ENCODE measurements at regions not wholly inside any gene's neighbourhood (a gene's known extent, or its start where the extent isn't known, plus 50 kb on each side); places are given as distances from the start of the nearest gene placed in this dataset.

DNA sequence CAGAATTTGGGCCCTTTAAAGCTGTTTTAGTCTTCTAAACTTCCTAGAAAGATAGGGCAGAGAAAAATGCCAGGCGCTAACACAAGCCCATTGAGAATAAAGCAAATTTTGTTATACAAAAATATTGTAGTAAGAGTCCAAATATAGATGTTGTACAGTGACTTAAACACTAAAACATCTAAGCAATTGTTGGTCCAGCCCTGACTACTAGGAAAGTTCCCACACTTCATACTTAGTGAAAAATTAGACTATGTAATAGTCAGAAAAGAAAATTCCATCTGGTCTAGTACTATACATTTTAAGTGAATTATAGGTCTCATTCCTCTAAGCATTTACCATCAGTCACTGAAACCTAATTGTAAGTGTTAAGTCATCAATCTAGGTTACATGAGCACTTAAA is 1518.3 kb upstream of the SLC10A2 start:
- POLR2A ChIA-PET: no interaction called here
- H3K9me3 ChIP-seq (ENCODE audit: control insufficient read depth, insufficient read depth, low read depth, low read length): no peaks in the 10 kb centered on the region
- CTCF ChIA-PET: no interaction called here

DNA sequence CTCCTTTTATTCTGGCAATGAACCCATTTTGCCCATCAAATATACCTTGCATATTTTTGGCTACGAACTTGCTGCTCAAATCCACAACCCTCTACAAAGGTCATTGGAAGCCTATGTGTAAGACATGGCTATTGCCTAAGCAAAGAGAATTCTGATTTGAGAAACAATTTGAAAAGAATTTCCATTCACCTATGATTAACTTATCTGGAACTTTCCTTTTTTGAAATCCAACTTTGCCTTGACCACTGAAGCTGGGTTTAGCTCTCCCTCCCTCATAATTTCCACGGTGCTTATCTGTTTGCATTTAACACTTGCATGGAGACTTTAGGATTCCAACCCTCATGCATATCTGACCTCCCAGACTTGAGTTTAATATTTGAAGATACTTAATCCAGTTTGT is 1514.7 kb upstream of the SLC10A2 start:
- no peaks in the 10 kb centered on the region for H3K36me3 ChIP-seq (ENCODE audit: control insufficient read depth in 2 of 2, insufficient read depth in 1 of 2, low read length in 2 of 2)
- H3K9me3 ChIP-seq (ENCODE audit: control insufficient read depth, insufficient read depth, low read depth, low read length): no peaks in the 10 kb centered on the region
- H3K4me1 ChIP-seq (ENCODE audit: control insufficient read depth, insufficient read depth, low read length): peaks cover 6% of the 10 kb centered on the region; the same call in 1 of the 2 replicates
- ChIA-PET CTCF (no interaction called here), POLR2A (no interaction called here)
- no peak overlapping the region for H3K4me3 ChIP-seq (ENCODE audit: low read depth, low read length)
- no peak for TF ChIP-seq WT1 (tag by site-specific recombination; IDR thresholded peaks at IDR 0.05)
- no peak for TF ChIP-seq ZNF175 (tag by site-specific recombination; IDR thresholded peaks at IDR 0.05)
- TF ChIP-seq, protein P1, sequence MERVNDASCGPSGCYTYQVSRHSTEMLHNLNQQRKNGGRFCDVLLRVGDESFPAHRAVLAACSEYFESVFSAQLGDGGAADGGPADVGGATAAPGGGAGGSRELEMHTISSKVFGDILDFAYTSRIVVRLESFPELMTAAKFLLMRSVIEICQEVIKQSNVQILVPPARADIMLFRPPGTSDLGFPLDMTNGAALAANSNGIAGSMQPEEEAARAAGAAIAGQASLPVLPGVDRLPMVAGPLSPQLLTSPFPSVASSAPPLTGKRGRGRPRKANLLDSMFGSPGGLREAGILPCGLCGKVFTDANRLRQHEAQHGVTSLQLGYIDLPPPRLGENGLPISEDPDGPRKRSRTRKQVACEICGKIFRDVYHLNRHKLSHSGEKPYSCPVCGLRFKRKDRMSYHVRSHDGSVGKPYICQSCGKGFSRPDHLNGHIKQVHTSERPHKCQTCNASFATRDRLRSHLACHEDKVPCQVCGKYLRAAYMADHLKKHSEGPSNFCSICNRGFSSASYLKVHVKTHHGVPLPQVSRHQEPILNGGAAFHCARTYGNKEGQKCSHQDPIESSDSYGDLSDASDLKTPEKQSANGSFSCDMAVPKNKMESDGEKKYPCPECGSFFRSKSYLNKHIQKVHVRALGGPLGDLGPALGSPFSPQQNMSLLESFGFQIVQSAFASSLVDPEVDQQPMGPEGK (tag by site-specific recombination; IDR thresholded peaks at IDR 0.05): no peak
- H3K27ac ChIP-seq (ENCODE audit: extremely low read depth, low read depth, low read length): no peak overlapping the region

More for the DNA sequence above, 1518.3 kb upstream of the SLC10A2 start:
- H3K4me3 ChIP-seq (ENCODE audit: low read depth, low read length): no peak overlapping the region
- TF ChIP-seq YY1 (tag by site-specific recombination; IDR thresholded peaks at IDR 0.05): no peak
- TF ChIP-seq MEIS1 (CRISPR knock-in tag; IDR thresholded peaks at IDR 0.05; ENCODE audit: borderline replicate concordance): no peak
- TF ChIP-seq ZIC2 (tag by site-specific recombination; IDR thresholded peaks at IDR 0.05): no peak
- TF ChIP-seq ZSCAN23 (tag by site-specific recombination; IDR thresholded peaks at IDR 0.05): no peak
- TF ChIP-seq, protein P2, sequence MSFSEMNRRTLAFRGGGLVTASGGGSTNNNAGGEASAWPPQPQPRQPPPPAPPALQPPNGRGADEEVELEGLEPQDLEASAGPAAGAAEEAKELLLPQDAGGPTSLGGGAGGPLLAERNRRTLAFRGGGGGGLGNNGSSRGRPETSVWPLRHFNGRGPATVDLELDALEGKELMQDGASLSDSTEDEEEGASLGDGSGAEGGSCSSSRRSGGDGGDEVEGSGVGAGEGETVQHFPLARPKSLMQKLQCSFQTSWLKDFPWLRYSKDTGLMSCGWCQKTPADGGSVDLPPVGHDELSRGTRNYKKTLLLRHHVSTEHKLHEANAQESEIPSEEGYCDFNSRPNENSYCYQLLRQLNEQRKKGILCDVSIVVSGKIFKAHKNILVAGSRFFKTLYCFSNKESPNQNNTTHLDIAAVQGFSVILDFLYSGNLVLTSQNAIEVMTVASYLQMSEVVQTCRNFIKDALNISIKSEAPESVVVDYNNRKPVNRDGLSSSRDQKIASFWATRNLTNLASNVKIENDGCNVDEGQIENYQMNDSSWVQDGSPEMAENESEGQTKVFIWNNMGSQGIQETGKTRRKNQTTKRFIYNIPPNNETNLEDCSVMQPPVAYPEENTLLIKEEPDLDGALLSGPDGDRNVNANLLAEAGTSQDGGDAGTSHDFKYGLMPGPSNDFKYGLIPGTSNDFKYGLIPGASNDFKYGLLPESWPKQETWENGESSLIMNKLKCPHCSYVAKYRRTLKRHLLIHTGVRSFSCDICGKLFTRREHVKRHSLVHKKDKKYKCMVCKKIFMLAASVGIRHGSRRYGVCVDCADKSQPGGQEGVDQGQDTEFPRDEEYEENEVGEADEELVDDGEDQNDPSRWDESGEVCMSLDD (tag by site-specific recombination; IDR thresholded peaks at IDR 0.05): no peak
- no peak for TF ChIP-seq ZNF121 (tag by site-specific recombination; IDR thresholded peaks at IDR 0.05)
- TF ChIP-seq ZNF837 (tag by site-specific recombination; IDR thresholded peaks at IDR 0.05): no peak
- peaks cover 6% of the 10 kb centered on the region; the same call in 1 of the 2 replicates for H3K4me1 ChIP-seq (ENCODE audit: control insufficient read depth, insufficient read depth, low read length)
- no peaks in the 10 kb centered on the region for H3K36me3 ChIP-seq (ENCODE audit: control insufficient read depth in 2 of 2, insufficient read depth in 1 of 2, low read length in 2 of 2)
- no peak overlapping the region for H3K27ac ChIP-seq (ENCODE audit: extremely low read depth, low read depth, low read length)

DNA sequence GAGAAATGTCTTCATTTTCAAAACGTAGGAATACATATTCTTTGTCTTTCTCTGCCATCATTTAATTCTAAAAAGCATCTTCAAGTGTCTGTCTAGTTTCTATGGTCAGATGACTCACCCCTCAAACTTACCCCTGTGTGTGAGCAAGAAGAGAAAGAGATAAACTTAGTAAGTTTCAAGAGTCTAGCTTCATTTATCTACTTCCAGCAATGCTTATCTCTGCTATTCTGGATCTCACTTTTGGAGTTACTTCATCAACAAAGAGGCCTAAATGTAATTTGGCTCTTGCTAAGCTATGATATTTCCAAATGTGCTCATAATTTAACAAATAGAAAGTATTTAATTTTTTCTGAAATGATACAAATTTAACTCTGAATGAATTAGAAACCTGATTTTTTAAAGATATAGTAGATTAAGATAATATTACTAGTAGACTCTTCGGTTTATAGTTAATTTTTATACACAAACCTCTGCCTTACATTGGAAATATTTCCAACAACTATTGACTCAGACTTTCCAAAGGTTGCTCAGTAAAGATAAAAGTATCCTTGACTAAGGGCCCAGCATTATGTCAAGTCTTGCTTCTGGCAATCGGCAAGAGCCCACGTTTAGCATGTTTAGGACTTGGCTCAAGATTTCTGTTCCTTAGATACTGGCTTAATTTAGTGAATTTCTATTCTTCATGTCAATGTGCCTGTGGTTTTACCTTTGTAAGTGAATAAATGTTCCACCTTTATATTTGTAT is 1511.0 kb upstream of the SLC10A2 start:
- no peaks in the 10 kb centered on the region for H3K4me1 ChIP-seq (ENCODE audit: control insufficient read depth, insufficient read depth, low read length)
- ChIA-PET POLR2A (no interaction called here), CTCF (no interaction called here)
- no peaks in the 10 kb centered on the region for H3K36me3 ChIP-seq (ENCODE audit: control insufficient read depth in 2 of 2, insufficient read depth in 1 of 2, low read length in 2 of 2)
- H3K9me3 ChIP-seq (ENCODE audit: control insufficient read depth, insufficient read depth, low read depth, low read length): no peaks in the 10 kb centered on the region
- no peak overlapping the region for H3K27ac ChIP-seq (ENCODE audit: extremely low read depth, low read depth, low read length)
- TF ChIP-seq, protein P3, sequence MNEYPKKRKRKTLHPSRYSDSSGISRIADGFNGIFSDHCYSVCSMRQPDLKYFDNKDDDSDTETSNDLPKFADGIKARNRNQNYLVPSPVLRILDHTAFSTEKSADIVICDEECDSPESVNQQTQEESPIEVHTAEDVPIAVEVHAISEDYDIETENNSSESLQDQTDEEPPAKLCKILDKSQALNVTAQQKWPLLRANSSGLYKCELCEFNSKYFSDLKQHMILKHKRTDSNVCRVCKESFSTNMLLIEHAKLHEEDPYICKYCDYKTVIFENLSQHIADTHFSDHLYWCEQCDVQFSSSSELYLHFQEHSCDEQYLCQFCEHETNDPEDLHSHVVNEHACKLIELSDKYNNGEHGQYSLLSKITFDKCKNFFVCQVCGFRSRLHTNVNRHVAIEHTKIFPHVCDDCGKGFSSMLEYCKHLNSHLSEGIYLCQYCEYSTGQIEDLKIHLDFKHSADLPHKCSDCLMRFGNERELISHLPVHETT (tag by site-specific recombination; IDR thresholded peaks at IDR 0.05): no peak
- no peak for TF ChIP-seq ZNF843 (tag by site-specific recombination; IDR thresholded peaks at IDR 0.05)
- TF ChIP-seq, protein P4, sequence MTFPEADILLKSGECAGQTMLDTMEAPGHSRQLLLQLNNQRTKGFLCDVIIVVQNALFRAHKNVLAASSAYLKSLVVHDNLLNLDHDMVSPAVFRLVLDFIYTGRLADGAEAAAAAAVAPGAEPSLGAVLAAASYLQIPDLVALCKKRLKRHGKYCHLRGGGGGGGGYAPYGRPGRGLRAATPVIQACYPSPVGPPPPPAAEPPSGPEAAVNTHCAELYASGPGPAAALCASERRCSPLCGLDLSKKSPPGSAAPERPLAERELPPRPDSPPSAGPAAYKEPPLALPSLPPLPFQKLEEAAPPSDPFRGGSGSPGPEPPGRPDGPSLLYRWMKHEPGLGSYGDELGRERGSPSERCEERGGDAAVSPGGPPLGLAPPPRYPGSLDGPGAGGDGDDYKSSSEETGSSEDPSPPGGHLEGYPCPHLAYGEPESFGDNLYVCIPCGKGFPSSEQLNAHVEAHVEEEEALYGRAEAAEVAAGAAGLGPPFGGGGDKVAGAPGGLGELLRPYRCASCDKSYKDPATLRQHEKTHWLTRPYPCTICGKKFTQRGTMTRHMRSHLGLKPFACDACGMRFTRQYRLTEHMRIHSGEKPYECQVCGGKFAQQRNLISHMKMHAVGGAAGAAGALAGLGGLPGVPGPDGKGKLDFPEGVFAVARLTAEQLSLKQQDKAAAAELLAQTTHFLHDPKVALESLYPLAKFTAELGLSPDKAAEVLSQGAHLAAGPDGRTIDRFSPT (tag by site-specific recombination; IDR thresholded peaks at IDR 0.05): no peak
- no peak overlapping the region for H3K4me3 ChIP-seq (ENCODE audit: low read depth, low read length)
